SU-DHL-6 (cell line): ENCODE measurements at regions not wholly inside any gene's neighbourhood (a gene's known extent, or its start where the extent isn't known, plus 50 kb on each side); places are given as distances from the start of the nearest gene placed in this dataset.

Source experiments
- H2AFZ ChIP-seq: fragments of 200-600 bp; sonication (generic); 2 replicates; pipeline ENCODE4 v1.6.1; 2014; ENCODE audit warnings: low read depth, mild to moderate bottlenecking, moderate library complexity, mixed read lengths, antibody characterized with exemption, low read length; ENCODE audit not compliant: severe bottlenecking
- H3F3A ChIP-seq: fragments of 200-600 bp; shearing (Covaris generic); 2 replicates; pipeline ENCODE4 v1.6.0; 2016; ENCODE audit warnings: antibody characterized with exemption, mild to moderate bottlenecking; ENCODE audit not compliant: insufficient read depth
- H3K27ac ChIP-seq: fragments of 200-600 bp; sonication (generic); 2 replicates; pipeline ENCODE4 v1.5.1; 2016; ENCODE audit warnings: low read depth, mild to moderate bottlenecking, low read length, moderate library complexity, mixed read lengths
- H3K27me3 ChIP-seq: fragments of 200-600 bp; sonication (generic), shearing (Covaris generic); 2 replicates; pipeline ENCODE4 v1.6.0; 2014; ENCODE audit warnings: mild to moderate bottlenecking, low read length
- H3K36me3 ChIP-seq: fragments of 200-600 bp; sonication (generic); 2 replicates; pipeline ENCODE4 v1.6.1; 2014; ENCODE audit warnings: mild to moderate bottlenecking, low read length, mixed read lengths
- H3K4me2 ChIP-seq: fragments of 300-600, 200-600 bp; shearing (Covaris generic), sonication (generic); 2 replicates; pipeline ENCODE4 v1.6.0; 2014; ENCODE audit warnings: low read length, low read depth, mild to moderate bottlenecking; ENCODE audit not compliant: poor library complexity, severe bottlenecking
- H3K4me3 ChIP-seq: fragments of 200-600 bp; sonication (generic); 2 replicates; pipeline ENCODE4 v1.5.1; 2014; ENCODE audit warnings: antibody characterized with exemption, low read length, mild to moderate bottlenecking, mixed read lengths; ENCODE audit not compliant: insufficient read depth, poor library complexity, severe bottlenecking
- H3K79me2 ChIP-seq: fragments of 200-600 bp; sonication (generic); 2 replicates; pipeline ENCODE4 v1.6.1; 2014; ENCODE audit warnings: mild to moderate bottlenecking, low read length, moderate library complexity; ENCODE audit not compliant: insufficient read depth
- H3K9ac ChIP-seq: fragments of 200-600 bp; sonication (generic); 2 replicates; pipeline ENCODE4 v1.7.0; 2014; ENCODE audit warnings: mild to moderate bottlenecking, low read length
- H3K9me2 ChIP-seq: fragments of 200-600 bp; sonication (generic); replicated peaks from 2 replicates; pipeline ENCODE4 v1.6.1; 2014; ENCODE audit warnings: low read length; ENCODE audit not compliant: insufficient read depth
- H3K9me3 ChIP-seq: fragments of 200-600 bp; sonication (generic); 2 replicates; pipeline ENCODE4 v1.6.1; 2014; ENCODE audit warnings: low read length, mixed read lengths; ENCODE audit not compliant: insufficient read depth
- H4K20me1 ChIP-seq: fragments of 200-600 bp; sonication (generic); 2 replicates; pipeline ENCODE4 v1.6.1; 2014; ENCODE audit warnings: low read depth, mild to moderate bottlenecking, antibody characterized with exemption, low read length, moderate library complexity, mixed read lengths
- CTCF ChIP-seq: fragments of 200-600 bp; sonication (generic); IDR thresholded peaks from one replicate; pipeline ENCODE4 v1.5.1; 2017; ENCODE audit warnings: antibody characterized with exemption, mild to moderate bottlenecking, low read length, moderate library complexity; ENCODE audit not compliant: insufficient read depth, poor library complexity, severe bottlenecking
- EZH2phosphoT487 ChIP-seq: fragments of 200-600 bp; sonication (generic), shearing (Covaris generic); conservative IDR thresholded peaks from 2 replicates; pipeline ENCODE4 v1.6.1; 2018; ENCODE audit warnings: mild to moderate bottlenecking, antibody characterized with exemption, low read length, moderate library complexity, mixed read lengths

- H3K9ac ChIP-seq = no peak overlapping the region
- H3K79me2 ChIP-seq = no peaks in the 10 kb centered on the region
- H3K4me3 ChIP-seq = no peak overlapping the region
Observed at GRCh38 chr7:28310460-28310848, 101.9 kb upstream of the CREB5 start.

DNA sequence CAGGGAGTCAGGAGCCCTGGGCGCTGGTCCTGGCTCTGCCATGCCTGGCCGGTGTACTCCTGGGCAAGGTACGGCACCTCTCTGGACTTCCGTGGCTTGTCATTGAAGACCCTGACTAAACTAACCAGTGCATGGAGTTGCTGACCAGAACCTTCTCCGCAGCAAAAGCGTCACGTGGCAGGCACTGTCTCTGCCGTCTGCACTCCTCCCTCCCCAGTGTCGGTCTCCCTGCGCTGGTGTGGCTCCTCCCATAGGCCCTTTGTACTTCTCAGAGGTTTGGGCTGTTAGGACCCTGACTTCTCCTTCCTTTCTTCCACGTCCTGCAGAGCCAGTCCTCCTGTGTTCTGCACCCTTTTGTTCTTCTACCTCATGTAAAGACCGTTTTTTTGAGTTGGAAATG is 100.6 kb upstream of the CREB5 start:
- no peaks in the 10 kb centered on the region for H3K27me3 ChIP-seq
- no peaks in the 10 kb centered on the region for H3K9me2 ChIP-seq

More at GRCh38 chr7:28310460-28310848, 101.9 kb upstream of the CREB5 start:
- Histone ChIP-seq H3K9me2 (no peaks in the 10 kb centered on the region), H3K27ac (no peak overlapping the region), H3K36me3 (no peaks in the 10 kb centered on the region), H2AFZ (no peak overlapping the region), H3K27me3 (no peaks in the 10 kb centered on the region), H3K9me3 (no peaks in the 10 kb centered on the region), H3K4me2 (no peak overlapping the region), H4K20me1 (no peaks in the 10 kb centered on the region), H3F3A (no peaks in the 10 kb centered on the region)
- TF ChIP-seq CTCF (no peak), EZH2phosphoT487 (no peak)

DNA sequence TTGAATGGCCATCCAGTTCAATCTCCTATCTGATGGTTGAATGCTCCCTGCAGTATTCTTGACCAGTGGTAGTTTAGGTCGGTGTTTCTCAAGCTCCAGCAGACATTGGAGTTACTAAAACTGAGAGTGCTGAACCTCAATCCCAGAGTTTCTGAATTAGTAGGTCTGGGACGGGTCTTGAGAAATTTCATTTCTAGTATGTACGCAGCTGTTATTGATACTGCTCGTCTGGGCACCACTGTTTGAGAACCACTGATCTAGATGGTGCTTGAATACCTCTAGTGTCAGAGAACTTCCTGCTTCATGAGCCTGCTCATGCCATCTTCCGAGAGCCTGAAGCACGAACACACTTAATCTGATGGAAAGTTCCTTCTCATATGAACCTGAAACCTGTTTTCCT is 99.4 kb upstream of the CREB5 start:
- no peak overlapping the region for H3K4me3 ChIP-seq
- no peaks in the 10 kb centered on the region for H3K36me3 ChIP-seq
- H3F3A ChIP-seq = no peaks in the 10 kb centered on the region
- no peak overlapping the region for H2AFZ ChIP-seq
- no peaks in the 10 kb centered on the region for H4K20me1 ChIP-seq
- H3K9ac ChIP-seq = no peak overlapping the region
- no peaks in the 10 kb centered on the region for H3K9me3 ChIP-seq
- H3K79me2 ChIP-seq = no peaks in the 10 kb centered on the region
- no peak for TF ChIP-seq CTCF
- TF ChIP-seq EZH2phosphoT487 = no peak
- H3K27ac ChIP-seq = no peak overlapping the region
- no peaks in the 10 kb centered on the region for H3K27me3 ChIP-seq
- no peak overlapping the region for H3K4me2 ChIP-seq
- H3K9me2 ChIP-seq = no peaks in the 10 kb centered on the region

More for the DNA sequence above, 100.6 kb upstream of the CREB5 start:
- no peak overlapping the region for H3K9ac ChIP-seq
- TF ChIP-seq EZH2phosphoT487 (no peak), CTCF (no peak)
- no peaks in the 10 kb centered on the region for H3K36me3 ChIP-seq
- no peaks in the 10 kb centered on the region for H4K20me1 ChIP-seq
- H3K4me3 ChIP-seq = no peak overlapping the region
- H3K79me2 ChIP-seq = no peaks in the 10 kb centered on the region
- H3K27ac ChIP-seq = no peak overlapping the region
- H2AFZ ChIP-seq = no peak overlapping the region
- H3K9me3 ChIP-seq = no peaks in the 10 kb centered on the region
- H3K4me2 ChIP-seq = no peak overlapping the region
- H3F3A ChIP-seq = no peaks in the 10 kb centered on the region
